ENCODE measurements at regions not wholly inside any gene's neighbourhood (a gene's known extent, or its start where the extent isn't known, plus 50 kb on each side); places are given as distances from the start of the nearest gene placed in this dataset.

DNA sequence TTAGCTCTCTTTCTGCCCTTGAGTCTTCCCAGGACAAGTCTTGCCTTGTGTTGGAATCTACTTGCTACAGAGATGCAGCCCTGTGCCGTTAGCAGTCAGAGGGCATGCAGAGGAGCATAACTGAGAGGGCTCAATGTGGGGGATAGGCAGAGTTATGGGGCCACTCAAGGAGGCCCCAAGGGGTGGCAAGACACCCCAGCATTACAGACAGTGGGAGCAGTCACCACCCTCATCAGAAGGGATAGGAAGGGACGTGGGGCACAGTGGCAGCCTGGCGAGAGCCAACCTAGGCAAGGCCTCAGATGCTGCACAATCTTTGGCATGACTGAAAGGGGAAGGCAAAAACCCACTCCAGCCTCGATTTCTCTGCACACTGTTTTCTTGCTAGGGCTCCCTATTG is 169.1 kb downstream of the TMEM18 start:
- ChIA-PET CTCF (no interaction called here), POLR2A (no interaction called here)
- TF ChIP-seq SUZ12 (IDR thresholded peaks at IDR 0.05) (no peak), FOXA1 (IDR thresholded peaks at IDR 0.05) (no peak), SP1 (IDR thresholded peaks at IDR 0.05) (no peak), FOXK2 (IDR thresholded peaks at IDR 0.05) (no peak), L3MBTL2 (conservative IDR thresholded peaks at IDR 0.05) (no peak), NFRKB (IDR thresholded peaks at IDR 0.05) (no peak), ELF4 (IDR thresholded peaks at IDR 0.05) (no peak), HDGF (IDR thresholded peaks at IDR 0.05; ENCODE audit: borderline replicate concordance) (no peak), BHLHE40 (IDR thresholded peaks at IDR 0.05; ENCODE audit: borderline replicate concordance) (no peak), TARDBP (IDR thresholded peaks at IDR 0.05) (no peak), FOXM1 (IDR thresholded peaks at IDR 0.05; ENCODE audit: borderline replicate concordance) (no peak), ZNF384 (IDR thresholded peaks at IDR 0.05) (no peak), CTBP1 (IDR thresholded peaks at IDR 0.05; ENCODE audit: borderline replicate concordance) (no peak), ARNT (IDR thresholded peaks at IDR 0.05) (no peak), LEF1 (IDR thresholded peaks at IDR 0.05; ENCODE audit: borderline replicate concordance) (no peak)
- TF ChIP-seq, protein P1, sequence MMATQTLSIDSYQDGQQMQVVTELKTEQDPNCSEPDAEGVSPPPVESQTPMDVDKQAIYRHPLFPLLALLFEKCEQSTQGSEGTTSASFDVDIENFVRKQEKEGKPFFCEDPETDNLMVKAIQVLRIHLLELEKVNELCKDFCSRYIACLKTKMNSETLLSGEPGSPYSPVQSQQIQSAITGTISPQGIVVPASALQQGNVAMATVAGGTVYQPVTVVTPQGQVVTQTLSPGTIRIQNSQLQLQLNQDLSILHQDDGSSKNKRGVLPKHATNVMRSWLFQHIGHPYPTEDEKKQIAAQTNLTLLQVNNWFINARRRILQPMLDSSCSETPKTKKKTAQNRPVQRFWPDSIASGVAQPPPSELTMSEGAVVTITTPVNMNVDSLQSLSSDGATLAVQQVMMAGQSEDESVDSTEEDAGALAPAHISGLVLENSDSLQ (IDR thresholded peaks at IDR 0.05) = no peak
- DNase-seq (ENCODE audit: extremely low spot score) = no peak

DNA sequence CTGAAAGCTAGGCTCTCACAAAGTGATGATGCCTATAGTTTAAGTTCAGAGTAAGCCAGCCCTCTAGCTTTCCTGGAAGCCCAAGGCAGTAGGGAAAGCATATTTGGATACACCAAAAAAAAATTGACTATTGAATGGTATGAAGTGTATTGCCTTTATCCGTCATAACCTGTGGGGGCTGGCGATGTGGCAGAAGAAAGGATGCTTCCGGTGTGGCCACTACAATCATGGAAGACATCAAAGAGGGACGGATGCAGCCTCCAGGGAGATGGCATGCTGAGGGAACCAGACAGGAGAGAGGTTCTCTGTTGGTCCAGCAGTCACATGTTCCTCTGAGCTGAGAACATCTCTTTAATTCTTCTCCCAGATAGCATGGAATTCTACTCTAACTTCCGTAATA is 170.3 kb downstream of the TMEM18 start:
- CTCF ChIA-PET = no interaction called here
- TF ChIP-seq LEF1 (IDR thresholded peaks at IDR 0.05; ENCODE audit: borderline replicate concordance) (no peak), SUZ12 (IDR thresholded peaks at IDR 0.05) (no peak), FOXA1 (IDR thresholded peaks at IDR 0.05) (no peak), L3MBTL2 (conservative IDR thresholded peaks at IDR 0.05) (no peak), NFRKB (IDR thresholded peaks at IDR 0.05) (no peak), FOXM1 (IDR thresholded peaks at IDR 0.05; ENCODE audit: borderline replicate concordance) (no peak), FOXK2 (IDR thresholded peaks at IDR 0.05) (no peak), ZNF384 (IDR thresholded peaks at IDR 0.05) (no peak), ARNT (IDR thresholded peaks at IDR 0.05) (no peak), BHLHE40 (IDR thresholded peaks at IDR 0.05; ENCODE audit: borderline replicate concordance) (no peak)
- TF ChIP-seq, protein P1 (IDR thresholded peaks at IDR 0.05) = no peak

DNA sequence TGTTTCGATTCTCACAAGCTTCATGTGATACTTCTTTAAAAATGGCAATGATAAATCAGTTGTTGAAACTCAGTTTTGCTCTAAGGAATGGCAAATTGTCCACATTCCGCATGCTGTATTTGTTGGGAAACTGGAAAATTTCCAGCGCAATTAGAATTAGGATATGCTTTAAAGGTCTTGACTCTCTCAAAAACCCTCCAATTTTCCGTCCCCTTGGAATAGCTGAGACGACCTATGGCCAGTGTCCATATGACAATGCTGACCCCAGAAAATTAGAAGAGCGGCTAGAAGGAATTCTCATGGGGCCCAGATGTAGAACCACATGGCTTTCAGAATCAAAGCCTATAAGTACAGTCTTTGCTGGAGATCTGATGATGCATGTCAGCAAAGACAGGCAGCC is 170.8 kb downstream of the TMEM18 start:
- DNase-seq (ENCODE audit: extremely low spot score) = no peak
- ChIA-PET POLR2A (no interaction called here), CTCF (no interaction called here)
- TF ChIP-seq SP1 (IDR thresholded peaks at IDR 0.05) (no peak), BHLHE40 (IDR thresholded peaks at IDR 0.05; ENCODE audit: borderline replicate concordance) (no peak)

More for the DNA sequence above, 170.3 kb downstream of the TMEM18 start:
- POLR2A ChIA-PET = no interaction called here
- DNase-seq (ENCODE audit: extremely low spot score) = no peak

DNA sequence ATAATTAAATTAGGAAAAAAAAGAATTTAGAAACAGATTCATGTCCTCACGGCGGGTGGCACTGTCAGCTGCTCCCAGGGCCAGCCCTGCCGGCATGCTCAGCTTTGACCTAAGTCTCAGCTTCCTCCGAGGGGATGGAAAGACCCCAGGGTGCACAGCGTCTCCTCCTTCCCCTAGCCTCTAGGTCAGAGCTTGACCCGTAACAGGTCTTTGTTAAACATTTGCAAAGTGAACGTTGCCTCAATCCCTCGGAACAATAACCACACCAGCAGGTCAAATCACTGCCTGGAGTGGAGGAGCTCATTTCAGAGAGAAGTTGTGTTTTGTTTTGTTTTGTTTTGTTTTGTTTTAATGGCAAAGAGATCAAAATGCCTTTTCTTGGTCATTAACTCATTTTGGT is 171.3 kb downstream of the TMEM18 start:
- POLR2A ChIA-PET = no interaction called here
- CTCF ChIA-PET = no interaction called here
- no peak for TF ChIP-seq SP1 (IDR thresholded peaks at IDR 0.05)
- no peak for TF ChIP-seq ELF4 (IDR thresholded peaks at IDR 0.05)
- no peak for TF ChIP-seq ARNT (IDR thresholded peaks at IDR 0.05)
- no peak for TF ChIP-seq HDGF (IDR thresholded peaks at IDR 0.05; ENCODE audit: borderline replicate concordance)
- TF ChIP-seq, protein P1 (IDR thresholded peaks at IDR 0.05) = no peak
- TF ChIP-seq TARDBP (IDR thresholded peaks at IDR 0.05) = no peak
- TF ChIP-seq CTBP1 (IDR thresholded peaks at IDR 0.05; ENCODE audit: borderline replicate concordance) = no peak
- TF ChIP-seq NFRKB (IDR thresholded peaks at IDR 0.05) = no peak
- no peak for TF ChIP-seq LEF1 (IDR thresholded peaks at IDR 0.05; ENCODE audit: borderline replicate concordance)
- no peak for TF ChIP-seq SUZ12 (IDR thresholded peaks at IDR 0.05)
- TF ChIP-seq FOXA1 (IDR thresholded peaks at IDR 0.05) = no peak
- TF ChIP-seq BHLHE40 (IDR thresholded peaks at IDR 0.05; ENCODE audit: borderline replicate concordance) = no peak
- no peak for DNase-seq (ENCODE audit: extremely low spot score)

DNA sequence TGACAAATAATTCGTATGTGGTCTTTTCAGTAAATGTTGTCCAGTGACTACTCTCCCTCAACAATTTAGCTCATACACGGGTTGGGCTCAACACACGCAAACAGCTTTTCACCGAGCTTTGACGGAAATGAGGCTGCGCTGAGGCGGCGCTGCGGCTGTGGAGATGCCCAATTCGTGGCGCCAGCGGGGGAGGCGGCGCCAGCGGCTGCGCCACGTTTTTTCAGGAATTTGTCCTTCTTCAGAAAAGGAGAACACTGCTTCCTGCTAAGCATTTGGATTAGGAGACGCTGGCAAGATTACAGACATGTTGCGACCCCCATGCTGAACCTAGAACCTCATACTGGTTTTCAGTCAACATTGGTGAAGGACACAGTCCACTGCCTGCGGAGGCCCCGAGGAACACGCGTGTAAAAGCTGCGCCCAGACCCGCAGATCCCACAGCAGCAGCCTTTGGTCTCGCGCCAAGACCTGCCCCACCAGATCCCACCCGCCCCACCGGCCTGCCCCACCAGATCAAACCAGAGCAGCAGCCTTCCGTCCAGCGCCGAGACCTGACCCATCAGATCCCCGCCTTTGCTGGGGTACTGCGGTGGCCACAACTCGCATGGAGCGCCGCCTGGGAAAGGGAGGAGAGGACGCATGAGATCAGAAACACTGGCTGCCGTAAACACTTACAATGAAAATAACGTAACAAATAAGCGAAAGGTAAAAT is 173.8 kb downstream of the TMEM18 start:
- POLR2A ChIA-PET = no interaction called here
- TF ChIP-seq TARDBP (IDR thresholded peaks at IDR 0.05) = no peak
- TF ChIP-seq, protein P1 (IDR thresholded peaks at IDR 0.05) = no peak
- no peak for TF ChIP-seq LEF1 (IDR thresholded peaks at IDR 0.05; ENCODE audit: borderline replicate concordance)
- DNase-seq (ENCODE audit: extremely low spot score) = no peak
- CTCF ChIA-PET = no interaction called here

DNA sequence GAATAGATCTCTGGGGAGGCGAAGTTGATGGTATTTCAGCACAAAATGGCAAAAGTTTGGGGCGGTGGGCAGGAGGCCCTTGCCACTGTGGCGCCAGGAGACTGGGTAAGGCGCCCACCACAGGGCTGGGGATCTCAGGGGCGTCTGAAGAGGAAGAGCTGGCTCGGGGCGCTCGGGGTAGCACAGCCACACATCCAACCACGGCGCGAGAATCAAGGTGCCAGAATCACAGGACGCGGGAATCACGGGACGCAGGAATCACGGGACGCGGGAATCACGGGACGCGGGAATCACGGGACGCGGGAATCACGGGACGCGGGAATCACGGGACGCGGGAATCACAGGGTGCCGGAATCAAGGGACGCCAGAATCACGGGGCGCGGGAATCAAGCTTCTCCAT is 174.4 kb downstream of the TMEM18 start:
- DNase-seq (ENCODE audit: extremely low spot score) = no peak
- ChIA-PET POLR2A (no interaction called here), CTCF (no interaction called here)
- TF ChIP-seq, protein P1 (IDR thresholded peaks at IDR 0.05) = no peak
- TF ChIP-seq L3MBTL2 (conservative IDR thresholded peaks at IDR 0.05) = no peak
- no peak for TF ChIP-seq ARNT (IDR thresholded peaks at IDR 0.05)
- no peak for TF ChIP-seq SUZ12 (IDR thresholded peaks at IDR 0.05)
- TF ChIP-seq CTBP1 (IDR thresholded peaks at IDR 0.05; ENCODE audit: borderline replicate concordance) = no peak
- no peak for TF ChIP-seq TARDBP (IDR thresholded peaks at IDR 0.05)
- no peak for TF ChIP-seq SP1 (IDR thresholded peaks at IDR 0.05)
- TF ChIP-seq HDGF (IDR thresholded peaks at IDR 0.05; ENCODE audit: borderline replicate concordance) = no peak
- no peak for TF ChIP-seq FOXM1 (IDR thresholded peaks at IDR 0.05; ENCODE audit: borderline replicate concordance)
- TF ChIP-seq FOXK2 (IDR thresholded peaks at IDR 0.05) = no peak

Measured in HEK293T (cell line).